ENCODE measurements at regions not wholly inside any gene's neighbourhood (a gene's known extent, or its start where the extent isn't known, plus 50 kb on each side); places are given as distances from the start of the nearest gene placed in this dataset.

DNA sequence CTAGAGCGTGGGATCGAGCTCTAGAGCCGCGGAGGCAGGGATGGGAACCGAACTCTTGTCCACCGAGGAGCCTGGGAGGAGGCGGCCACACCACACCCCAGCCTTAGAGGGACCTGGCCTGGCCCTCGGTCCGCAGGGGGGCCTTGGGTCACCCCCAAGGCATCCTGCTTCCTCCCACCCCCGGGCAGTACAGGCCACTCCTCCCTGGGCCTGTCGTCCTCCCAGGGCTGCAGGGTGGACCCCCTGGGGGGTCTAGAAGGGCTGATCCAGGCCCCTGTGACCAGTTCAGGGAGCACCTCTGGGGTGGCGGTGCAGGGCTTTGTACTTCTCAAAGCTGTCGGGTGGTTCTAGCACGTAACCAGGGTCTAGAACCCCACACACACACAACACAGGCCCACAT lies 79.1 kb upstream of the FBRSL1 start:
- POLR2A ChIA-PET: no interaction called here
- no peak for DNase-seq (ENCODE audit: low read depth, low spot score)
- TF ChIP-seq, protein P1, sequence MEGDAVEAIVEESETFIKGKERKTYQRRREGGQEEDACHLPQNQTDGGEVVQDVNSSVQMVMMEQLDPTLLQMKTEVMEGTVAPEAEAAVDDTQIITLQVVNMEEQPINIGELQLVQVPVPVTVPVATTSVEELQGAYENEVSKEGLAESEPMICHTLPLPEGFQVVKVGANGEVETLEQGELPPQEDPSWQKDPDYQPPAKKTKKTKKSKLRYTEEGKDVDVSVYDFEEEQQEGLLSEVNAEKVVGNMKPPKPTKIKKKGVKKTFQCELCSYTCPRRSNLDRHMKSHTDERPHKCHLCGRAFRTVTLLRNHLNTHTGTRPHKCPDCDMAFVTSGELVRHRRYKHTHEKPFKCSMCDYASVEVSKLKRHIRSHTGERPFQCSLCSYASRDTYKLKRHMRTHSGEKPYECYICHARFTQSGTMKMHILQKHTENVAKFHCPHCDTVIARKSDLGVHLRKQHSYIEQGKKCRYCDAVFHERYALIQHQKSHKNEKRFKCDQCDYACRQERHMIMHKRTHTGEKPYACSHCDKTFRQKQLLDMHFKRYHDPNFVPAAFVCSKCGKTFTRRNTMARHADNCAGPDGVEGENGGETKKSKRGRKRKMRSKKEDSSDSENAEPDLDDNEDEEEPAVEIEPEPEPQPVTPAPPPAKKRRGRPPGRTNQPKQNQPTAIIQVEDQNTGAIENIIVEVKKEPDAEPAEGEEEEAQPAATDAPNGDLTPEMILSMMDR (IDR thresholded peaks at IDR 0.05; ENCODE audit: low read depth, low read length): no peak
- CTCF ChIA-PET: no interaction called here
- H3K4me3 ChIP-seq (ENCODE audit: low read depth, low read length): no peak overlapping the region
- H3K9me3 ChIP-seq (ENCODE audit: control insufficient read depth, insufficient read depth, low read length): peaks cover 15% of the 10 kb centered on the region; the same call in 1 of the 2 replicates
- no peak overlapping the region for H3K27ac ChIP-seq (ENCODE audit: low read depth, low read length)
- H3K27me3 ChIP-seq (ENCODE audit: control insufficient read depth, insufficient read depth, low read length): peaks cover 2% of the 10 kb centered on the region

GRCh38 chr12:132410296-132410625 lies 79.7 kb upstream of the FBRSL1 start:
- no peak overlapping the region for H3K4me3 ChIP-seq (ENCODE audit: low read depth, low read length)
- POLR2A ChIA-PET: no interaction called here
- no peak for DNase-seq (ENCODE audit: low read depth, low spot score)
- TF ChIP-seq, protein P1 (IDR thresholded peaks at IDR 0.05; ENCODE audit: low read depth, low read length): no peak
- CTCF ChIA-PET: no interaction called here
- peaks cover 15% of the 10 kb centered on the region; the same call in 1 of the 2 replicates for H3K9me3 ChIP-seq (ENCODE audit: control insufficient read depth, insufficient read depth, low read length)
- H3K27ac ChIP-seq (ENCODE audit: low read depth, low read length): no peak overlapping the region
- H3K27me3 ChIP-seq (ENCODE audit: control insufficient read depth, insufficient read depth, low read length): peaks cover 6% of the 10 kb centered on the region

GRCh38 chr12:132409495-132410295 lies 80.3 kb upstream of the FBRSL1 start:
- Histone ChIP-seq H3K4me3 (ENCODE audit: low read depth, low read length) (no peak overlapping the region), H3K27me3 (ENCODE audit: control insufficient read depth, insufficient read depth, low read length) (peaks cover 6% of the 10 kb centered on the region), H3K27ac (ENCODE audit: low read depth, low read length) (no peak overlapping the region), H3K9me3 (ENCODE audit: control insufficient read depth, insufficient read depth, low read length) (peaks cover 15% of the 10 kb centered on the region; the same call in 1 of the 2 replicates)
- no peak for DNase-seq (ENCODE audit: low read depth, low spot score)
- TF ChIP-seq, protein P1 (IDR thresholded peaks at IDR 0.05; ENCODE audit: low read depth, low read length): no peak
- ChIA-PET CTCF (no interaction called here), POLR2A (no interaction called here)

DNA sequence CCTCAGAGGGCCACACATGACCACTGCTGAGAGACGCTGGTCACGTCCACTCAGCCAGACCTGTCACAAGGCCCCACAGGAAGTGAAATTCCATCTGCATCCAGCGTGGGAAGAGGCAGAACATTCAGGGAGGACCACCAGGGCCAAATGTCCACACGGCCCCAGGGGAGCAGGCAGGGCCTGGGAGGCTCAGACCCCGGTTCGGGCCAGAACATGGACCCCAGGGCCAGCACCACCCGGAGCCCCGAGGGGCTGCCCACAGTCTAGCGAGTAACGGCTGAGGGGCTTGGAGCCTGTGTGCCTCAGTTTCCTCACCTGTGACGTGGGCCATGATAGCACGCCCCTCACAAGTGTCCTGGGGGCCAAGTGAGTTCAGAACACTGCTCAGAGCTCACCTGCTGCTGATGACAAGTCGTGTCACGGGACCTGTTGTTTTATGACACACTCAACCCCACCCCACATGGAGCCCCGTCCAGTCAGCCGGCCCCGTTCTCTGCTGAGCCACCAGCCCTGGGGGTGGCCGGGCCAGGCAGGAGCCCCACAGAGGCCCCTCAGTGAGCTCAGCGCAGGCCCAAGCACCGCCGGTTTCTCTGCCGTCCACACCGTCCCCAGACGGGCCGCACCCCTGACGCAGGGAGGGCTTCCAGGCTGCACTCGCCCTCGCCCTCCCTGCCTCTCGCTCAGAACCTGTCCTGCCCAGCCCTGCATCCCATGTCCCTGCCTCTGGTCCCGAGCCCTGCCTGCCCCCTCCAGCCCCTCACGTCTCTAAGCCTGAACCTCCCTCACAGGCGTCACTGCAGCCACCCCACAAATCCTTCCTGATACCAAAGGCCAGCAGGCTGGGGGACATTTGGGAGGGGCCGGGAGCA lies 79.5 kb upstream of the GALNT9 start:
- ChIA-PET POLR2A (no interaction called here), CTCF (no interaction called here)
- DNase-seq (ENCODE audit: low read depth, low spot score): no peak
- H3K9me3 ChIP-seq (ENCODE audit: control insufficient read depth, insufficient read depth, low read length): peaks cover 15% of the 10 kb centered on the region; the same call in 1 of the 2 replicates
- TF ChIP-seq, protein P1 (IDR thresholded peaks at IDR 0.05; ENCODE audit: low read depth, low read length): no peak
- H3K27me3 ChIP-seq (ENCODE audit: control insufficient read depth, insufficient read depth, low read length): peaks cover 6% of the 10 kb centered on the region
- H3K4me3 ChIP-seq (ENCODE audit: low read depth, low read length): no peak overlapping the region
- no peak overlapping the region for H3K27ac ChIP-seq (ENCODE audit: low read depth, low read length)

GRCh38 chr12:132407992-132408391 lies 78.6 kb upstream of the GALNT9 start:
- CTCF ChIA-PET: no interaction called here
- TF ChIP-seq, protein P1 (IDR thresholded peaks at IDR 0.05; ENCODE audit: low read depth, low read length): no peak
- no peak for DNase-seq (ENCODE audit: low read depth, low spot score)
- H3K27ac ChIP-seq (ENCODE audit: low read depth, low read length): no peak overlapping the region
- H3K4me3 ChIP-seq (ENCODE audit: low read depth, low read length): no peak overlapping the region
- POLR2A ChIA-PET: no interaction called here
- H3K9me3 ChIP-seq (ENCODE audit: control insufficient read depth, insufficient read depth, low read length): peaks cover 15% of the 10 kb centered on the region; the same call in 1 of the 2 replicates
- H3K27me3 ChIP-seq (ENCODE audit: control insufficient read depth, insufficient read depth, low read length): peaks cover 6% of the 10 kb centered on the region

Measured in AG04450 (cell line).